ENCODE measurements at regions not wholly inside any gene's neighbourhood (a gene's known extent, or its start where the extent isn't known, plus 50 kb on each side); places are given as distances from the start of the nearest gene placed in this dataset.

DNA sequence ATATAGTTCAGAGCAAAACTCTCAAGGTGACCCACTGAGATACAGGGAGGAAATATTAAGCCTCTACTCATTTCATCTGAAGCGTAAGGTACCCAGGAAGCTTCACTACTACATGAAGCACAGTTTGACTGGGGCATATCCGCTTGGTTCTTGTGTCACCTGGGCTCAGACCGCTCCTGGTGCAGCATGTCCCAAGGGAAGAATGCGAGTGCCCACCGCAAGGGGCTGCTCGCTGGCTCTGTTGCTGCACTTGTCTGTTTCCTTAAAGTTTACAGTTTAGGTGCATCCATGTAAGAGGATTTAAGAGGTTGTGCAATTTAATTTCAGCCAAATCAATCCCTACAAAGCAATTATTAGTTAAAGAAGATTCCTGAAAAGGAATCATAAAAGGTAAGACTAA is 507.8 kb downstream of the FBXO15 start:
- TF ChIP-seq, protein P1, sequence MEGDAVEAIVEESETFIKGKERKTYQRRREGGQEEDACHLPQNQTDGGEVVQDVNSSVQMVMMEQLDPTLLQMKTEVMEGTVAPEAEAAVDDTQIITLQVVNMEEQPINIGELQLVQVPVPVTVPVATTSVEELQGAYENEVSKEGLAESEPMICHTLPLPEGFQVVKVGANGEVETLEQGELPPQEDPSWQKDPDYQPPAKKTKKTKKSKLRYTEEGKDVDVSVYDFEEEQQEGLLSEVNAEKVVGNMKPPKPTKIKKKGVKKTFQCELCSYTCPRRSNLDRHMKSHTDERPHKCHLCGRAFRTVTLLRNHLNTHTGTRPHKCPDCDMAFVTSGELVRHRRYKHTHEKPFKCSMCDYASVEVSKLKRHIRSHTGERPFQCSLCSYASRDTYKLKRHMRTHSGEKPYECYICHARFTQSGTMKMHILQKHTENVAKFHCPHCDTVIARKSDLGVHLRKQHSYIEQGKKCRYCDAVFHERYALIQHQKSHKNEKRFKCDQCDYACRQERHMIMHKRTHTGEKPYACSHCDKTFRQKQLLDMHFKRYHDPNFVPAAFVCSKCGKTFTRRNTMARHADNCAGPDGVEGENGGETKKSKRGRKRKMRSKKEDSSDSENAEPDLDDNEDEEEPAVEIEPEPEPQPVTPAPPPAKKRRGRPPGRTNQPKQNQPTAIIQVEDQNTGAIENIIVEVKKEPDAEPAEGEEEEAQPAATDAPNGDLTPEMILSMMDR (IDR thresholded peaks at IDR 0.05; ENCODE audit: low read depth, low read length, missing control alignments) = no peak
- DNase-seq (ENCODE audit: low read depth) = no peak

DNA sequence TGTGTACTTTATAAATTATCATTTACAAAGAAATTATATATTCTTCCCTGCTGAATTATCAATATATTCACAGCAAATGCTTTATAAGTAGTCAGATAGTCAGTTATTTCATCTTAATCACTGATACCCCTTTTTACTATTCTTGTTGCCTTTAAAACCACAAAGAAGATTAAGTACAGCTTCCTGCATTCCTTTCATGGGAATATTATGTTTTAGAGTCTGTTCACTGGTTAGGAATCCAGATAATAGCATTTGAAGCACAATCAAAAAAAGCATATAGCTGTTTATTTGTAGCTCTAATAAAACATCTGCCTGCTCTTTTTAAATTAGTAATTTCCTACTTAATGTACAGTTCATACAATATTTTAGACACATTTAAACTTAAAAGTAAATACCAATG is 508.9 kb downstream of the FBXO15 start:
- TF ChIP-seq, protein P1 (IDR thresholded peaks at IDR 0.05; ENCODE audit: low read depth, low read length, missing control alignments) = no peak
- no peak for DNase-seq (ENCODE audit: low read depth)

More for the DNA sequence above, 507.8 kb downstream of the FBXO15 start:
- H3K4me3 ChIP-seq (ENCODE audit: low read depth, low read length) = no peak overlapping the region

DNA sequence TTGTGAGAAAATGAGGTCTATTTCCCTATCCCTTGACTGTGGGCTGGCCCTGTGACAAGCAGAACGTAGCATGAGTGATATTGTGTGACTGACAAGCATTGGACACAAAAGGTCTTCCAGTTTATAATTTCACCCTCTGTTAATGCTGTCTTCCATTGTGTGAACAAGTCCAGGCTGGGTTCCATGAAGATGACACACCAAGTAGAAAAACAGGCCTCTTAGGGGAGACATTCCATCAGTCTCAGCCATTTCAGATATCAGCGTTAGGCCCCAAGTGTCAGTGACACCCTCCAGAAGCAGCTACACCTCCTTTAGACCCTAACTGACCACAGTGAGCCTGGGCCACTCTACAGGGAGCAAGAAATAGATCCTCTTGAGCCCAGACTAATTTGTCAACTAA is 511.3 kb downstream of the FBXO15 start:
- no peak for DNase-seq (ENCODE audit: low read depth)
- TF ChIP-seq, protein P1 (IDR thresholded peaks at IDR 0.05; ENCODE audit: low read depth, low read length, missing control alignments) = no peak
- no peak overlapping the region for H3K4me3 ChIP-seq (ENCODE audit: low read depth, low read length)

More for the DNA sequence above, 508.9 kb downstream of the FBXO15 start:
- no peak overlapping the region for H3K4me3 ChIP-seq (ENCODE audit: low read depth, low read length)

DNA sequence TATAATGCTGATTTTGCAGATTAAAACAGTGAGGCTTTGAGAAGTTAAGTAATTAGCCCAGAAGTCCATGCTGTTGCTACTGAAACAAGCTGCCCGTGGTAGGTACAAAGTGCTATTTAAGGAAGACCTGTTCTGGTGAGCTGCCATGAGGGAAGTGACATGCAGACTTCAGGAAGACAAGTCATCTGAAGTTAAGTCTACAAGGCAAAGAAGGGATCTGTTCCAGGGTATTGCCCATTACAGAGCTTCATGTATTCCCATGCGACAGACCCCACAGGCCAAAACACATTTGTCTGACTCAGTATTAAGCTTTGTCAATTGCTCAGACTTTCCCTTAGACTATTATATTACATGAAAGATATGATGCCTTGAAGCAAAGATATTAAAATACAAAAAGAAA is 520.8 kb downstream of the FBXO15 start:
- H3K4me3 ChIP-seq (ENCODE audit: low read depth, low read length) = no peak overlapping the region
- TF ChIP-seq, protein P1 (IDR thresholded peaks at IDR 0.05; ENCODE audit: low read depth, low read length, missing control alignments) = no peak
- DNase-seq (ENCODE audit: low read depth) = no peak

DNA sequence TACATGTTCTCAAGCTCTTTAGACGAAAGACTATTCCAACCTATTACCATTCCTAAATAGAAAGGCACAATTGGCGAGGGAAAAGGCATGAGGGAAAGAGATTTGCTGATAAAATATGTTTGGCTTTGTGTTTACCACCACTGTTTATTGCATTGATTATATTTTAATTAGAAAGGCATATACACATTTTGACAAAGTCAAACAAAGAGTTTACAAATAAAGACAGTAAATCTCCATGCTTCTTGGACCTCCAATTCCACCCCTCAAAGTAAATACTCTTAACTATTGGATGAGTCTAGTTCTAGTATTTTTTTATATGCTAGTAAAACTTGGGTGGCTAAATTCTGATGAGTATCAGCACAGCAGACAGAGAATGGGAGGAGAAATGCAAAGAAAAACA is 521.4 kb downstream of the FBXO15 start:
- TF ChIP-seq, protein P1 (IDR thresholded peaks at IDR 0.05; ENCODE audit: low read depth, low read length, missing control alignments) = no peak
- H3K4me3 ChIP-seq (ENCODE audit: low read depth, low read length) = no peak overlapping the region
- DNase-seq (ENCODE audit: low read depth) = no peak

DNA sequence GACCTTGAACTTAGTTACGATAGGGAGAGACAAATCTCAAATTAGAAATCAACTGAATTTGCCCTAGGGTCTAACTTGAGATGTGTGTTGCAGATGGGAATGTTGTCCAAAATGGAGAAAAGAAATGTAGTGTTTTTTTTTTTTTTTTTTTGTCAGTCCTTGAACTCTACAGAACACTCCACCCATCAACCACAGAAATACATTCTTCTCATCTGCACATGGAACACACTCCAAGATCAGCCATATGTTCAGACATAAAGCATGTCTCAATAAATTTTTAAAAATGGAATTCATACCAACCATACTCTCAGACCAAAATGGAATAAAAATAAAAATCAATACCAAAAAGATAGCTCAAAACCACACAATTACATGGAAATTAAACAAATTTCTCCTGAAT is 526.5 kb downstream of the FBXO15 start:
- no peak overlapping the region for H3K4me3 ChIP-seq (ENCODE audit: low read depth, low read length)
- TF ChIP-seq, protein P1 (IDR thresholded peaks at IDR 0.05; ENCODE audit: low read depth, low read length, missing control alignments) = no peak
- DNase-seq (ENCODE audit: low read depth) = no peak

DNA sequence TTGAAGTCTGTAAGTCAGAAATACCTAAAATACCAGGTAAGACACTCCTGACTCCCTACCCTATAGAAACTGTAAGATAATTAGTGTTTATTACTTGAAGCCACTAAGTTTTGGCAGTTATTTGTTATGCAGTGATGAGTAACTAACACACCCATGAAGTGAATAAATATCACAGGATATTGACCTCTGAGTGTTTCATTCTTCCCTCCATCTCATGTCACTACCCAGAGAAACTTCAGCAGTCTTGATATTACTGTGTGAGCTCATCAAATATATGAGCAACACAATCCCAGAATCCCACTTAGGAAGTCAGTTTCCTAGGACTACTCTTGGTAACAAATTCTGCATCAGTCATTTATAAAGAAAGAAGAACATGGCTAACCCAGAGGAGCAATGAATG is 529.7 kb downstream of the FBXO15 start:
- H3K4me3 ChIP-seq (ENCODE audit: low read depth, low read length) = no peak overlapping the region
- TF ChIP-seq, protein P1 (IDR thresholded peaks at IDR 0.05; ENCODE audit: low read depth, low read length, missing control alignments) = no peak
- DNase-seq (ENCODE audit: low read depth) = no peak

Measured in GM12864 (cell line).